NAMALWA (cell line): ENCODE measurements at regions not wholly inside any gene's neighbourhood (a gene's known extent, or its start where the extent isn't known, plus 50 kb on each side); places are given as distances from the start of the nearest gene placed in this dataset.
"Not testable (repeated sequence)": the region's sequence is repeated elsewhere in the genome, so short reads cannot be mapped to it uniquely, and the experiment has no call there.

Source experiments
- DNase-seq: peaks from one replicate; pipeline ENCODE4 v3.0.0-alpha.2; 2015; ENCODE audit warnings: low spot score

DNA sequence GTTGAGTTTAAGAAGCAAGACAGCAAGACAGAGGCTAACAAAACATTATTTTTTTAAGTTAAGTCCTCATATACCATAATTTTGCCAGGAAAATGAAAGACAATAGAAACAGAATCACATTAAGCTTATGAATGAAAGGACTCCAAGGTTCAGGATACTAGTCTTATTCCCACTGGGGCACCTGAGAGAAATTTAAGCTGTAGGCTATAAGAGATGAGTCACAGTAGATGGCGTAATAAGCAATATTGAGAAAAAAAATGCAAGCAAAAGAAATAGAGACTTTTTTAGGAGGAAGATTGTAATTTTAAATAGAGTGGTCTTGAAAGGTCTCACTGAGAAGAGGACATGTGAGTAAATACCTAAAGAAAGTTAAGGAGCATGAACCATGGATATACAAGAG, 57.1 kb upstream of the KIF2B start:
- DNase-seq, result no peak

DNA sequence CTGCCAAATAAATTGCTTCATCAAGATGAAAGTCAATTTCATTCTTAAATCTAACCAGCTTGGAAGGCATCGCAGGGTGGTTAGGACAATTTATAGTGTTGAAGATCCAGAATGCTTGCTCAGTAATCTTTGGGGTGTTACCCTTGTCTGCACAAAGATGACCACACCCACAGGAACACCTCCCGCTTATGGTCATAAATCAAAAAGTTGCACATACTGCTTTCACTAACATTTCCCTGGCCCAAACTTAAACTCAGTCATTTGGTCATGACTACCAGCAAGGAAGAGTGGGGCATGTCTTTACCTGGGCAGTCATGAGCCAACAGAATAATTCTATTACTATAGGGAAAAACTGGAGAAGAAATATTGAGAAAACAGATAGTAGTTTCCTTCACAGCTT, 57.6 kb upstream of the KIF2B start:
- DNase-seq, result no peak

DNA sequence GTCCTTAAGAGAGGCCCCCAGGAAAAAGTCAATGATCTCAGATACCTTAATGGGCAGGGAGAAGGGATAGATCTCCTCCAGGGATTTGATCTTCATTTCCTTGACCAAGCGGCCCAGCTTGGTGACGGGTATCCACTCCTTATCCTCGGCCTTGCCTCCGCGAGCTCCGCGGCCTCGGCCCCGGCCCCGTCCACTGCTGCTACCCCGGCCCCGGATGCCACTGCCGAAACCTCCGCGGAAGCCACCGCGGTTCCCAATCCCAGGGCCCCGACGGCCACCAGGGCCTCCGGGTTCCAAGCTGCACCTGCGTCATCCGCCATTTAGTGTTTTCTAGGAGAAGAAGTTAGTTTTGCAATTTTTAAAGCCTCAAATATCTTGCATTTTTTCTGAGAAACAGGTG, 65.2 kb upstream of the KIF2B start:
- no peak for DNase-seq

DNA sequence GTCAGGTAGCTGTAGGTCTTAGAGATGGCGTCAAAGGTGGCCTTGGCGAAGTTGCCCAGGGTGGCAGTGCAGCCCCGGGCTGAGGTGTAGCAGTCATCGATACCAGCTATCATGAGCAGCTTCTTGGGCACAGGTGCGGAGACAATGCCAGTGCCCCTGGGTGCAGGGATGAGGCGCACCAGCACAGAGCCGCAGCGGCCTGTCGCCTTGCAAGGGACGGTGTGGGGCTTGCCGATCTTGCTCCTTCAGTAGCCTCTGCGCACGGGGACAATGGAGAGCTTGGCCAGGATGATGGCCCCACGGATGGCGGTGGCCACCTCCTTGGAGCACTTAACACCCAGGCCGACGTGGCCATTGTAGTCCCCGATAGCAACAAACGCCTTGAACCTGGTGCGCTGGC, 65.6 kb upstream of the KIF2B start:
- DNase-seq, result not testable (repeated sequence)

DNA sequence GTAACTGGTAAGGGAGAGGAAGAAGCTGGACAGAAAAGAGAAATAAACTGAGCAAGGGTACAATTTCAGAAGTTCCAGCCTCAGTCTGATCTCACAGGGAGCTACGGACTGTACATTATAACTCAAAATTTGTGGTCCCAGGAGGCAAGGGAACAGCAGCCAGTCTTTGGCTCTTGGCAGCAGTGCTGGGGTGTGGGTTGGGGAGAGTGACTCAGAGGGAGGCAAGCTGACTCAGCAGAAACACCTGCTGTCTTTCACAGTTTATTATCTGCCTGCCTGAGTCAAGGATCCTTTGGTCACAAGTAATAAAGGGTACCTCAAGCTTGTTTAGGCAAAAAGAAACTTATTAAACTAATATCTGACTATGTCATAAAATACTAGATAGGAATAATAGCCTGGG, 73.5 kb upstream of the KIF2B start:
- DNase-seq, result no peak

DNA sequence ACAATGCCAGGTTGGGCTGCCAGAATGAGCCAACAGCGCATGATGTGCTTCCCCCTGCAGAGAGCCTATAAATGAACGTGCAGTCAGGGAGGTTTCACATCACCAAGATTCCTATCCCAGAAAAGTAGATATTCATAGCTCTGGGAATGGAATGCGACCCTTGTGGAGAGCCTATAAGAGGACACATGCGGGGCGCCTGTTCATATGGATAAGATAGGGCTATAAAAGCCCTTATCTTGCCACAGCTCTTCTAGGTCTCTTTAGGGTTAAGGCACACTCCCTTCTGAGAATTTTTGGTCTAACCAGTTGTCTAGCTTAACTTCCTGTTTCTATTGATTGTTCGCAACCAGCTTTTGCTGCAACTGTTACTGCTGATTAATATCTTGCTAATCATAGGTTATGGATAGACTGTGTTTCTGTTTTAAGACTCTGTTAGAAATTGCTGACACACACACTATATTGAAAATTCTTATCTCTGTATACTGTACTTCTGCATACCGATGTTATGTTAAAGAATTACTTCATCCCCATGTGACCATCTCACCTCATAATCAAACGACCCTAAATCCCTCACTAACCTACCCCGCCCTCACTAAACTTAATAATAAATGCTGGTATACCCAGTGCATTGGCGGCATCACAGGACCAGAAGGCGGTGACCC, 74.4 kb upstream of the KIF2B start:
- not testable (repeated sequence) for DNase-seq

DNA sequence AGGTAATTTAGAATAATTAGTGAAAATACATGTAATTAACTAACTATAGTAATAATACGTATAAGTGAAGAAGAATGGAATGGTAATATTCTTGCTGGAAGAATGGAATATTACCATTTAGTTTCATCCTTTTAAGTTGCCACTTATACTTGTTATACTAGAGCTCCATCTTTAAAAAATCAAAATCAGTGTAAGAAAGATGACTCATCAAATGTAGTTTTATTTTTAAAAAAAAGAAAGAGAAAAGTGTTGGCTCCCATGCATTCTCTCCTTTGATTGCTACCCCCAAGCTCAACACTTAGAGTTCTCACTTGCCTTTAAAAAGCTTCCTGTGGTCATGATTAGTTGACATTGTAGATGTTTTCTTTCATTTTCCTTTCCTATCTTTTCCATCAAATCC, 82.4 kb upstream of the KIF2B start:
- no peak for DNase-seq

DNA sequence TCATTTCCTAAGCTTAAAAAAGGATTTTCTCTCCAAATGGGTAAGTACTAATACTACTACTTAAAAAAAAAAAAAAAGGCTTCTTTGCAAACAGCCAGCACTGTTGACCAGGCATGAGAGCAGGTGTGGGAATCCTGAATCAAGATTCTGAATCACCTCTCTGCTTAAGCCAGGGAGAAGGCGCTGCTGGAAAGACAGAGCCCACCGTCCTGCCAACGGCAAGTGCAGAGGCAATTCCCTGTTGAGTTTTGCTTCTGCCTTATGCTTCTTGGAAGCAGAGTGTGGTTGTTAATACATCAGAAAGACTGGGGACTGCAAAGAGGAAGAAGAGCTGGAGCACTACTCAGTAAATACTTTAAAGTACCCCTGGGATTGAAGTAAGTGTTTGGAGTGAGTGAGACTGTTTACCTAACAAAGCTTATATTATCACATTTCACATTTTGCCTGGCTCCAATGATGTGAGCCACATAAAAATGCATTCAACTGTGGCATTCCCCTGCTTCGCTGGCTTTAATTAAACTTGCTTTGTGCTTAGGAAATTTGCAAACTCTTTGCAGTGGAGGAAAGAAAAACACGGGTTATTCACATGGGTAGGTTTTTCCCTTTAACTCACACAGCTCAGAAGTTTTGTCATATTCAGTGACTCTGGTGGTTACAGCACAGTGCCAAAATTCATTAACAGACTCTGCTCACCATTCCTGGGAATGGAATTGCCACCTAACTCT, 86.0 kb upstream of the KIF2B start:
- no peak for DNase-seq

DNA sequence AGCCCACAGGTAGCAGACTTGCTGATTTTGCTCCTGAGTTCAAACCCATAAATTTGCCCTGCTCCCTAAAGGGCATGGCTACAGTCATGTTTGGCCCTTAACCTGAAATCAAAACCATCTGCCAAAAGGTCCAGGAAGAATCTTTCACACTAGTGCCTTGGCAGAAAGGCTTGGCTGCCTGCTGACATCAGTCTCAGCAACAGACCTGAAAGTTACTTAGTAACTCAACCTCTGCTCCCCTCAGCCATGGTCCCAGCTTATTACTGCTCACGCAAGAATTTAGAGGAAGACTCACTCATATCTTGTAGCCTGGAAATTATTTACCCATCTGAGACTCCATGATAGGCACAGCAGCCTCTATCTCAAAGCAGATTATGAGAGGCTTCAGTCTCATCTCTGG, 98.0 kb upstream of the KIF2B start:
- no peak for DNase-seq

DNA sequence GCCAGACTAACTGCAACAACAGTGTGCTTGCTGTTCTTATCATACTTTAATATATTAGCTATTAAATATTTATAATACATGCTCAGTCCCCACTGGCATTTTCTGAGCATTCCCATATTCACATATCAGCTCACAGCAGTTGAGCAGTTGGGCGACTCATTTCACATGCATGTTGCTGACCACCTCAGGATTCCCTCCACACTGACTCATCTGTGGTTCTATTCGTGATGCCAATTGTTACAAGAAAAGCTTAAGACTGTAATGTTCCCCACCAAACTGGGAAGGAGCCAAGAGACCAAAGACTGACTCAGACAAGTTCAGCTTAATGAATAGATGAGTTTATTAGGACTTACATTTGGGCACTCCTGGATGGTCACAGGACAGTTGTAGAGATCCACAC, 100.3 kb upstream of the KIF2B start:
- DNase-seq, result no peak

DNA sequence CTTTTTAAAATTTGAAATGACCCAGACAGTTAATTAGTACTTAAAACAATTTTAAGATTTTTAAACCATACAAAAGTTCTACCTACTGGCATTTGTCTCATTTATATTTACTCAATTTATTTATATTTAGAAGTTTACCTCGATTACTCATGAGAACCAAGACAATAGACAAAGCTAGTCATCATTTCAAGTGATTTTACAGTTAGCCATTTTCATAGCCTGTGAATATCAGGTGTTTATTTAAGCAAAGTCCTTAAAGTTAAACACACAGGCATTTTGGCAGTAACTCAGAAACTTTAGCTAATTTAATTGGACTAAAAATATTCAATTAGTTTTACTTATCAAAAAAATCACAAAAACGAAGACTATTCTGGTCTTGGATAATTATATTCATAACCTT, 101.6 kb upstream of the KIF2B start:
- DNase-seq, result no peak

DNA sequence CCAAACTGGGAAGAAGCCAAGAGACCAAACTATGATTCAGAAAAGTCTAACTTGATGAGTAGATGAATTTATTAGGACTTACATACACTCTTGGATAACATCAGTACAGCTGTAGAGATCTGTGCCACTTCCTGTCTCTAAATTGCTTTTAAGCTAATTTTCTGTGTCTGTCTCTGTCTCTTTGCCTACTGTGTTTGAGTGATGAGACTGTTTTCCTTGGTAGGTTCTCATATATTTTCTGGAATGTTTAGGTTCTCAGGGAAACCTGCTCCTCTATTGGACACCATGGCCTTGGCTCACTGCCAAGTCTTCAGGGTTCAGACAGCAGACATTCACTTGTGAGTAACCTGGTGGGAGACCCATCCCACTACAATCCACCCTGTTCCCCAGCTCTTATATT, 103.5 kb upstream of the KIF2B start:
- DNase-seq, result peak; percentile 2

DNA sequence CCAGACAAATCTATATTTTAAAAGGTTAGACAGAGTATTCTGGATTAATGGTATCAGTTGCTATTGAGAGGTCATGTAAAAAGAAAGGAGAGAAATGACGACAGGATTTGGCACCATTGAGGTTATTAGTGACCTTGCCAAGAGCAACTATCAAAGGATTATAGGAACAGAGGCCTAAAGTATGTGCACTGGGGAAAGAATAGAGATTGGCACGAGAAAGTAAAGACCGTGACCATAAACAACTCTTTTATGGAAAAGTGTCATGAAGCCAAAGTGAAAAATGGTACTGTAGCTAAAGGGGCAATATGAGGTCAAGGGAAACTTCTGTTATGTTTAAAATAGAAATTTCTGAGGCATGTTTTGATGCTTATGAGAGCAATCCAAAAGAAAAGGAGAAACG, 115.2 kb upstream of the KIF2B start:
- no peak for DNase-seq

DNA sequence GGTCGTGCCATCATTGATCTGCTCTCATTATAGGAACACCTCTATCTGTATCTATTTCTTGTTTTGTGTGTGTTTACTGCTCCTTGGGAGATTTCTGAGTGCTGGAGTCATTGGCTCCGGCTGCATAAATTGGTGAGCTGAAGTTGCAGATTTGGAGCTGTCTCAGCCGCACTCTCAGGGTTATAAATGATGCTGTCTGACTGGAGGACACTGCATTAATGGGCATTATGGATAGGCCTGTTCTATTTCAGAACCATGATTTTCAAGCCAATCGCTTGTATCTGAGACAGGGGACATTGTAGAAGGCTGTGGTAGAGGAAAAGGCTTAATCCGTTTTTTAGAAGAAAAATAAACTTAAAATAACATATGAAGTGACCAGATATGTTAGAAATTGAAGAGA, 126.4 kb upstream of the KIF2B start:
- no peak for DNase-seq

DNA sequence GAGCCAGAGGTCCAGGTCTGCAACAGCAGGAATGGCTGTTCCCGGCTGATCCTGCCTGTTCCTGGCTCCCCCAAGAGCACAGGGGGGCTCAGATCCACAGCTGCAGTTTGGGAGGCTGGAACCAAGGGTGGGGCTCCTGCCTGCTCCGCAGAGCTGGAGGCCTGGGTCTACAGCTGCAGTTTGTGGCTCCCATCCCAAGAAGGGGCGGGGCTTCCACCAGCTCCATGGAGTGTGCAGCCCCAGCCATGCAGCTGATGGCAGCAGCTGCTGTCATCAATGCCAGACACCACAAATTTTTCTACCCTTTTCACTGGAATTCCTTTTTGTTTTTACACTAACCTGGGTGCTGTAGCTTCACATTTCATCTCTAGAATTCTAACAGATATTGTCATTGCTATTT, 135.4 kb upstream of the KIF2B start:
- no peak for DNase-seq

DNA sequence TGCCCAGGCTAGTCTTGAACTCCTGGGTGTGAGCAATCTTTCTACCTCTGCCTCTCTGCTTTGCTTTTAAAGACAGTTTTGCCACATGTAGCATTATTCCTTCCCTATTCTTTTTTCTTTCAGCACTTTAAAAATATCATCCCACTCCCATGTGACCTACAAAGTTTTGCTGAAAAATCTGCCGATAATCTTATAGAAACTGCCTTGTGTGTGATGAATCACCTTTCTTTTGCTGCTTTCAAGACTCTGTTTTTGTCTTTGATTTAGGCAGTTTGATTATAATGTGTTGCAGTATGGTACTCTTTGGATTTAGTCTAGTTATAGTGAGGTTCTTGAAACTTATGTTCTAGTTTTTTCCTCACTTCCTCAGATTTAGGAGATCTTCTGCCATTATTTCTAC, 142.0 kb upstream of the KIF2B start:
- no peak for DNase-seq

DNA sequence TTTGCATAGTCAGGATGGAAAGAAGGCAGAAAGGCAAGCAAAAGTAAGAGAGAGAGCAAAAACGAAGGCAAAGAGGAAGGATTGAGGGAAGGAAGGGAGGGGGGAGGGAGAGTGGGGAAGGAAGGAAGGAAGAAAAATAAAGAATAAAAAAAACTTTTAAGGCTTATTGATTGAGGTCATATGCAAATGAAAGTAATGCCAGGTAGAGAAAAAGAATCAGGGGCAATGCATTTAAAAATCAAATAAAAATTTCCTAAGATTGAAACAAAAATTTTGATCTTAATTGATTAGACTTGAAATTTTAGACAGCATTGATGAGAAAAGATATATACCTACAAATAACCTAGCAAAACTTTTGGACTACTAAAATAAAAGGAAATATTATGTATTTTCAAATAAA, 153.9 kb upstream of the KIF2B start:
- DNase-seq, result no peak

DNA sequence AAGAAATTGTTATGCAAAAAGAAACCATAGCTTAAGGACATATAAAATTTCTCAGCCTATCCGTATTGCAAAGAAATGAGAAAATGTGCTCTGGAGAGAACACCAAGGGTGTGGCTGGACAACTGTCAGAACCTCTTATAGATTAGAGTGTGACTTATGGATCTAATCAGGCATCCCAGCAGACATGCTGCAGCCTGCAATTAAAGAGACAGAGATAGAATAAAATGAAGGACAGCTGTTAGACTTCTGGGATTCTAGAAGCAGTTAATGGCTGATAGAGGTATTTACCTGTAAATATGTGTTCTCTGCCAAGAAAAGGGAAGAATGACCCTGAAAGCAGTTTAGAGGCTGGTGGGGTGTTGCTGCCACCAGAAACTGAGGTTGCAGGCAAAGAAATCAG, 160.1 kb upstream of the KIF2B start:
- DNase-seq, result no peak

DNA sequence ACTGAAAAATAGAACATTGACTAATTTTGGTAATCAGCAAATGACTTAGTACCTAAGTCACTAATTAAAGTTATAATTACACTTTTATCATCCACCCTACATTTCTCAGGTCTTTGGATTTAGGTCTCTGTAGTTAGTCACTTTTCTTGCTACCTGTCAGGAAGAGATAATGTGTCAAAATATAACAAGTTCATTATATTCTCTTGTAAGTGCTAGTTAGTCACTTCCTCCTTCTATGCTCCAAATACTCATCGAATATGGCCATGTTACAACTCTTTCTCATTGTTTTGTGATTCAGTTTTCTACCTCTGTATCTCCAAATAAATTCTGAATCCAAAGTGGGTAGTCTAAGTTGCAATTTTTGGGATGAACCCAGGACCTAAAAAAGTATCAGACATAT, 163.5 kb upstream of the KIF2B start:
- no peak for DNase-seq

DNA sequence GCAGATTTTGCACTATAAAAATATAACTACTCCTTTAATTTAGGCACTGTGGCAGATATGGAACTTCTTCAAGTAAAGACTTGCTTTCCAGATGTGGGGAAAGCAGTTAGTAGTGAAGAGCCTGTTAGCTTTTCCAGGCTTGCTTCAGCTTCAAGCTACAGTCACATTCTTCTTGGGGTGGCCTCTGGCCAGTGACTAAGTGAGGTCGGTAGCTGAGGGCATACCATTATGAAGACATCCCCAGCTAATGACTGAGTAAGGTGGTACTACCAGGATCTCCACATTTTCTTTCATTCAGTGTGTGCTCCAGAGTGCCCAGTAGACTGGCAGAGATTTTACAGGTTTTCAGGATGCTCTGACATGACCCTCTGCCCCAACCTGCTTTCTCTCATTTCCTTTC, 167.1 kb upstream of the KIF2B start:
- no peak for DNase-seq

DNA sequence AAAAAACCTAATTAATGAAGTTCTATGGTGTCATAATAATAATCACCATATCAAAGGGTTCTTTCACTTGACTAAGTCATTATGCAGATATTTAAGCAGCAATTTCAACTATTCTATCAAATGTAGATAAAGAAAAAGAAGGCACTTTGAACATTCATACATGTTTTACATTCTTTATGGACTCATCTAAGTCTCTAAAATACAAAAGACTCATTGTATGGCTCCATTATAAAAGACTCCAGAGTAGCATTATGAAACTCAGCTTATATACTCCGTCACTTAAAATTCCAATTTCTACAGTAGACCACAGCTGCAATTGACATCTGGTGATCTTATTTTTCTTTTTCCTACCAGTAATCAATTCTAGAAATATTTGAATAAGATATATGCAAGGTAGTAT, 173.5 kb upstream of the KIF2B start:
- DNase-seq, result no peak

DNA sequence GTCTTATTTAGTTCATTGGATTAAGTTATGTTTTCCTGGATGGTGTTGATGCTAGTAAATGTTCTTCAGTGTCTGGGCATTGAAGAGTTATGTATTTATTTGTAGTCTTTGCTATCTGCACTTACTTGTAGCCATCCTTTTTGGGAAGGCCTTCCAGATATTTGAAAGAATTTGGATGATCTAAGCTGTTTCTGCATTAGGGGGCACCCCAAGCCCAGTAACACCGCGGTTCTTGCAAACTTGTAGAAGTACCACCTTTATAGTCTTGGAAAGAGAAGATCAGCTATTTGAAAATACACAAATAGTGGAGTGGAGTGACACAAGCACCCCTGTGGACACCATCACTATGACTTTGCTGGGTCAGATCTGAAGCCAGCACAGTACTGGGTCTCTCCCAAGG, 175.9 kb upstream of the KIF2B start:
- DNase-seq, result no peak

DNA sequence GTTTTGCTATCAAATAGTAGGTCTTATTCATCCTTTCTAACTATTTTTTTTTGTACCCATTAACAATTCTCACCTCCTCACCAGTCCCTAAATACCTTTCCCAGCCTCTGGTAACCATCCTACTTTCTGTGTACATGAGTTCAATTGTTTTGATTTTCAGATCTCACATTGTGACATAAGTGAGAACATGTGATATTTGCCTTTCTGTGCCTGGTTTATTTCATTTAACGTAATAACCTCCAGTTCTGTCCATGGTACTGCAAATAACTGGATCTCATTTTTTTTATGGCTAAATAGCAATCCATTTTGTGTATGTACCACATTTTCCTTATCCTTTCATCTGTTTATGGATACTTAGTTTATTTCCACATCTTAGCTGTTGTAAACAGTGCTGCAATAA, 181.9 kb upstream of the KIF2B start:
- DNase-seq, result no peak

DNA sequence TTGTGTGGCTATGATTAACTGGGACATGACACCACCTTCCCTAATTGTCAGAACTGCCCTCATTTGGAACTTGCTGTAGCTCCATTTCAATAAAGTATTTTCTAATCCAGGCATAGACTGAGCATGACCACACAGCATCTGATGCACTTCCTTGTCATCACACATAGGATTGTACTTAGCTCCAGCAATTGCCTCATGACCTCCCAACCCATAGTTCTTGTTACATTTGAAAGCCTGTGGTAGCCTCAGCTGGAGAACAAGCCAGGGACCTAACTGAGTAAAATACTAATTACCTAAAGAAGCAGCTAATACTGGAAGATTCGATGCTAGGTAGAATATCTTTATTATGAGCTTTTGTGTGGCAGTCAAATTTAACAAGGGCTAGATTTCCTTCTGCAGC, 187.3 kb upstream of the KIF2B start:
- DNase-seq, result no peak
